Sciatic nerve (tissue), 2 donors: ENCODE measurements at regions not wholly inside any gene's neighbourhood (a gene's known extent, or its start where the extent isn't known, plus 50 kb on each side); places are given as distances from the start of the nearest gene placed in this dataset.

Source experiments
- ATAC-seq: fragments of 200-7000 bp; cut with Tn5 transposase; one replicate; pipeline ENCODE4 v1.9.1; 2020; ENCODE audit warnings: mild to moderate bottlenecking, moderate library complexity
- DNase-seq: peaks from one replicate; pipeline ENCODE4 v3.0.0-alpha.2; 2020; ENCODE audit warnings: low spot score
- intact Hi-C: fragments of 100-400 bp; cut with DNase I; formaldehyde crosslinking; loops from one replicate; pipeline ENCODE4 v1.14.2; 2022
- donor health status: DM: no; HTN: no; CAD: no.
- donor health status: DM: no; HTN: no; CAD: no.

- ATAC-seq (no peak), DNase-seq (no peak)
- intact Hi-C loops = no loop called here
Measured at GRCh38 chr14:83533734-83534133, 1996.2 kb upstream of the FLRT2 start.

GRCh38 chr14:83534995-83535394 lies 1994.9 kb upstream of the FLRT2 start:
- no peak for DNase-seq
- intact Hi-C loops = no loop called here
- ATAC-seq = no peak

GRCh38 chr14:83535444-83535843 lies 1994.5 kb upstream of the FLRT2 start:
- DNase-seq (no peak), ATAC-seq (no peak)
- intact Hi-C loops = no loop called here

GRCh38 chr14:83541147-83541546 lies 1988.8 kb upstream of the FLRT2 start:
- DNase-seq = no peak
- intact Hi-C loops = no loop called here
- no peak for ATAC-seq

GRCh38 chr14:83548061-83548839 lies 1981.7 kb upstream of the FLRT2 start:
- no peak for DNase-seq
- intact Hi-C loops = no loop called here
- no peak for ATAC-seq

- DNase-seq = no peak
- no peak for ATAC-seq
- intact Hi-C loops = no loop called here
Measured at GRCh38 chr14:83556065-83556464, 1973.9 kb upstream of the FLRT2 start.

- intact Hi-C loops = no loop called here
- DNase-seq = no peak
- ATAC-seq = no peak
Measured at GRCh38 chr14:83556746-83557453, 1973.0 kb upstream of the FLRT2 start.

- DNase-seq (no peak), ATAC-seq (no peak)
- intact Hi-C loops = no loop called here
Measured at GRCh38 chr14:83558946-83559345, 1971.0 kb upstream of the FLRT2 start.

GRCh38 chr14:83559721-83560120 lies 1970.2 kb upstream of the FLRT2 start:
- ATAC-seq (no peak), DNase-seq (no peak)
- intact Hi-C loops = no loop called here

GRCh38 chr14:83561261-83561660 lies 1968.7 kb upstream of the FLRT2 start:
- ATAC-seq (no peak), DNase-seq (no peak)
- intact Hi-C loops = no loop called here

- no peak for ATAC-seq
- intact Hi-C loops = no loop called here
- no peak for DNase-seq
Measured at GRCh38 chr14:83566567-83566966, 1963.4 kb upstream of the FLRT2 start.

- intact Hi-C loops = no loop called here
- ATAC-seq (no peak), DNase-seq (no peak)
Measured at GRCh38 chr14:83568141-83568540, 1961.8 kb upstream of the FLRT2 start.

- intact Hi-C loops = no loop called here
- ATAC-seq = no peak
- no peak for DNase-seq
Measured at GRCh38 chr14:83575301-83575700, 1954.6 kb upstream of the FLRT2 start.

GRCh38 chr14:83583201-83583600 lies 1946.7 kb upstream of the FLRT2 start:
- no peak for ATAC-seq
- intact Hi-C loops = no loop called here
- DNase-seq = no peak

GRCh38 chr14:83594874-83595273 lies 1935.1 kb upstream of the FLRT2 start:
- ATAC-seq (no peak), DNase-seq (no peak)
- intact Hi-C loops = no loop called here

- no peak for DNase-seq
- intact Hi-C loops = no loop called here
- ATAC-seq = no peak
Measured at GRCh38 chr14:83607682-83608081, 1922.3 kb upstream of the FLRT2 start.

- intact Hi-C loops = no loop called here
- DNase-seq (no peak), ATAC-seq (no peak)
Measured at GRCh38 chr14:83611491-83611890, 1918.5 kb upstream of the FLRT2 start.

- ATAC-seq (no peak), DNase-seq (no peak)
- intact Hi-C loops = no loop called here
Measured at GRCh38 chr14:83611906-83612390, 1918.0 kb upstream of the FLRT2 start.

- intact Hi-C loops = no loop called here
- DNase-seq (no peak), ATAC-seq (no peak)
Measured at GRCh38 chr14:83614956-83615355, 1915.0 kb upstream of the FLRT2 start.

GRCh38 chr14:83624541-83624940 lies 1905.4 kb upstream of the FLRT2 start:
- intact Hi-C loops = no loop called here
- ATAC-seq (no peak), DNase-seq (no peak)

GRCh38 chr14:83632375-83632774 lies 1897.6 kb upstream of the FLRT2 start:
- DNase-seq (no peak), ATAC-seq (no peak)
- intact Hi-C loops = no loop called here
